ENCODE measurements at regions not wholly inside any gene's neighbourhood (a gene's known extent, or its start where the extent isn't known, plus 50 kb on each side); places are given as distances from the start of the nearest gene placed in this dataset.

GRCh38 chr13:37953696-37954095, 84.1 kb upstream of the TRPC4 start:
- no peak for TF ChIP-seq CTCF (IDR thresholded peaks at IDR 0.05)
- TF ChIP-seq POLR2AphosphoS5 (IDR thresholded peaks at IDR 0.05): no peak
- TF ChIP-seq POLR2A (IDR thresholded peaks at IDR 0.05): no peak

Data from transverse colon (tissue), 4 donors.